GM04504 (cell line): ENCODE measurements at regions not wholly inside any gene's neighbourhood (a gene's known extent, or its start where the extent isn't known, plus 50 kb on each side); places are given as distances from the start of the nearest gene placed in this dataset.
"Not testable (repeated sequence)": the region's sequence is repeated elsewhere in the genome, so short reads cannot be mapped to it uniquely, and the experiment has no call there.

Experiments
- DNase-seq: peaks from one replicate; pipeline ENCODE4 v3.0.0-alpha.2; 2012; ENCODE audit warnings: low read depth

GRCh38 chr3:178099274-178099673 lies 437.0 kb upstream of the KCNMB2 start:
- DNase-seq: no peak

- DNase-seq: no peak
Measured at GRCh38 chr3:178099862-178100261, 436.4 kb upstream of the KCNMB2 start.

- no peak for DNase-seq
Measured at GRCh38 chr3:178100908-178101307, 435.3 kb upstream of the KCNMB2 start.

DNA sequence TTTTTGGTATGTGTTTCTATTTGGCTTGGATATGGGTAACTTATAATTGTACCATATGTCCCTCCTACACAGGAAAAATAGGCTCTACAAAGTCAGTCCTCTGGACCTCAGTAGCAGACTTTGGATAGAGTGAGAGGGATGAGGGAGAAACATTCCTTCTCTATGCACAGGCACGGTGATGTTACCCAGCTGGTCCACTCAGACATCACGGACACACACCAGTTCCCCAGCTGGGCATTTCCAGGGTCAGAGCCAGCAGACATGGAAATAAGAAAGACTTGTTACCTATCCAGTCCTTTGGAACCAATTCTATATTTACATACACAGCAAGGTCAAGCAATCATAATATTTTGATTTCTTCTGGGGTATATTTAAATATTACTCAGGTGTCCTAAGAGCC lies 433.1 kb upstream of the KCNMB2 start:
- DNase-seq: no peak

- DNase-seq: no peak
Measured at GRCh38 chr3:178107804-178108203, 428.4 kb upstream of the KCNMB2 start.

DNA sequence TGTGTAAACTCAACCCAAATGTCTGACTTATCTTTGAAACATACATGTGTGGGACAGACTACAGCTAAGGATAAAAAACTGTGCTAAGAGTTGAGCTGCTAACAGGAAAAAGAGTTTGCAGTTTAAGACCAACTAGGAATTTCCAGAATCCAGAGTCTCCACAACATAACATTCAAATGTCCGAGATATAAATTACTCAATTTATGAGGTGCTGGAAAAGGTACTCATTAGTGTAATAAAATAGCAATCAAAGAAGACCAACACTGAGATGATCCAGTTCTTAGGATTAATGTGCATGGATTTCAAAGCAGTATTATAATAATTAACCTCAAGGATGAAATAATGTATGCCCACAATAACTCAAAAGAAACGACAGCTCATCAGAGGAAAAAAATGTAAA lies 426.5 kb upstream of the KCNMB2 start:
- no peak for DNase-seq

DNA sequence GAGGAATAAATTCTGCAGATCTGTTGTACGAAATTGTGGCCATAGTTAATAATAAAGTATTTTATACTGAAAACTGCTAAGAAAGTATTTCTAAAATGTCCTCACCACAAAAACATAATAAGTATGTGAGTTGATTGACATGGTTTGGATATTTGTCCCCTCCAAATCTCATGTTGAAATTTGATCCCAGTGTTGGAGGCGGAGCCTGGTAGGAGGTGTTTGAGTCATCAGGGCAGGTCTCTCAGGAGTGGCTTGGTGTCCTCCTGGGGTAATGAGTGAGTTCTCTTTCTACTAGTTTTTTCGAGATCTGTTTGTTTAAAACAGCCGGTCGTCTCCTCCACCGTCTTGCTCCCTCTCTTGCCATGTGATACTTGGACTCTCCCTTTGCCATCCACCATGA lies 424.1 kb upstream of the KCNMB2 start:
- no peak for DNase-seq

DNA sequence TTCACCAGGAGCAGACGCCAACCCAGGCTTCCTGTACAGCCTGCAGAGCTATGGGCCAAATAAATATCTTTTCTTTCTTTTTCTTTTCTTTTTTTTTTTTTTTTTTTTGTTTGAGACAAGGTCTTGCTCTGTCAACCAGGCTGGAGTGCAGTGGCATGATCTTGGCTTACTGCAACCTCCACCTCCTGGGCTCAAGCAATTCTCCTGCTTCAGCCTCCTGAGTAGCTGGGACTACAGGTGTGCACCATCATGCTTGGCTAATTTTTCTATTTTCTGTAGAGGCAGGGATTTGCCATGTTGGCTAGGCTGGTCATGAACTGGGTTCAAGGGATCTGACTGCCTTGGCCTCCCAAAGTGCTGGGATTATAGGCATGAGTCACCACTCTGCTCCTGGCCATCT lies 423.7 kb upstream of the KCNMB2 start:
- DNase-seq: not testable (repeated sequence)

DNA sequence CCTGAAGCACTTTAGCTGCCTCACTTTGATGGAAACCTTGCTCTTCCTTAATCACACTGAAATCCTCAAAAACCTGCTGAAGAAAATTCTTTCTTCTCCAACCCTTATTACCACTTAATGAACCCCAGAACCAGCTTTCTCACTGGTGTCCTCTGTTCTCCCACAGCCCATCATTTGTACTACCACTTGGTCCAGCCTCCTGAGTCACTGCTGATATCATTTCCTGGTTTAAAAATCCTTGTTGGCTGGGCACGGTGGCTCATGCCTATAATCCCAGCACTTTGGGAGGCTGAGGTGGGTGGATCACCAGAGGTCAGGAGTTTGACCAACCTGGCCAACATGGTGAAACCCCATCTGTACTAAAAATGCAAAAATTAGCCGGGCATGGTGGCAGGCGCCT lies 418.6 kb upstream of the KCNMB2 start:
- no peak for DNase-seq

- peak; percentile 58 for DNase-seq
Measured at GRCh38 chr3:178119608-178120295, 416.5 kb upstream of the KCNMB2 start.

DNA sequence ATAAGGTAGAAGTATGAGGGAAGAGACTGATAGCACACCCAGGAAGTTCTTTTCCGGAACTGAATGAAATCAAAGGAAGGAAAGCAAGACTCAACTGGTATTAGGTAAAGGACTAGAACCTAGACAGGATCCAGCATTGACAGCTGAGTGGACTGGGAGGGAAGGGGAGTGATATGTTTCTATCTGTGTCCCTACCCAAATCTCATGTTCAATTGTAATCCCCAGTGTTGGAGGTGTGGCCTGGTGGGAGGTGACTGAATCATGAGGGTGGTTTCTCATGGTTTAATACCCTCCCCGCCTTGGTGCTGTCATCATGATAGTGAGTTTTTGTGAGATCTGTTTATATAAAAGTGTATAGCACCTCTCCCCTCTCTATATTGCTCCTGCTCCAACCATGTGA lies 415.9 kb upstream of the KCNMB2 start:
- DNase-seq: no peak

- DNase-seq: no peak
Measured at GRCh38 chr3:178126686-178127085, 409.6 kb upstream of the KCNMB2 start.

- DNase-seq: no peak
Measured at GRCh38 chr3:178127221-178127620, 409.0 kb upstream of the KCNMB2 start.

- no peak for DNase-seq
Measured at GRCh38 chr3:178129109-178129508, 407.1 kb upstream of the KCNMB2 start.

DNA sequence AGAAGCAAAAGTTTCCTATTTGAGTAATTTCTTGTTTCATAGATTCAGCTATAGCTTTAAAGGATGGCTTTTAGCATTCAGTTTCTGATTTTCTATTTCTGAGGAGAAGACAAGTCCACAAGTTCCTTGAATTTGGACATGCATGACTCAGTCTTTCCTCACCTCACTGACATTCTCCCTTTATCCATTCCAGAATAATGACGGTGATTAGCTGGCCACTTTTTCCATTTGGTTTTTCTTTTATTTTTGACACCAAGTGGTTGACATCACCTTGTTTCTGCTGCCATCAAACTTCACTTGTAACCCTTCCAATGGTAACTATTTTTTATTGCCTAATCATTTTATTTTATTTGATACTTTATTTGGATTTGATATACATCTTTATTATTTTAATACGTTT lies 404.4 kb upstream of the KCNMB2 start:
- DNase-seq: no peak

GRCh38 chr3:178137206-178137605 lies 399.0 kb upstream of the KCNMB2 start:
- DNase-seq: no peak

- DNase-seq: peak; percentile 15
Measured at GRCh38 chr3:178137831-178138230, 398.4 kb upstream of the KCNMB2 start.

DNA sequence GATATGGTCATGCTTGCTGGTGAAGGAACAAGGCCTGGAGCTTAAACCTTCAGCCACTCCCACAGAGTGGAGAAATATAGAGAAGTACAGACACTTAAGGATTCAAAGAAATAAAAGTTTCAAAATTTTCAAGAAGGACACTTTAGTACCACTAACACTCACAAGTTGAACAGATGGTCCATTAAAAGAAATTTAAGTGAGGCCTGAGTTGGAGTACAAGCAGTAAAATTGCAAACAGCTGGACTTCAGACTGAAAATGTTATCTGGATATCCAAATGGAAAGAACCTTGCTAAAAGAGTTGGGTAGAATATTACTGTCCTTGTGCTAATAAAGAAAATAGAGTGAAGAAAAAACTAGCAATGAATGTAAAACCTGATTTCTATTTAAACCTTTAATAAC lies 397.1 kb upstream of the KCNMB2 start:
- DNase-seq: no peak

DNA sequence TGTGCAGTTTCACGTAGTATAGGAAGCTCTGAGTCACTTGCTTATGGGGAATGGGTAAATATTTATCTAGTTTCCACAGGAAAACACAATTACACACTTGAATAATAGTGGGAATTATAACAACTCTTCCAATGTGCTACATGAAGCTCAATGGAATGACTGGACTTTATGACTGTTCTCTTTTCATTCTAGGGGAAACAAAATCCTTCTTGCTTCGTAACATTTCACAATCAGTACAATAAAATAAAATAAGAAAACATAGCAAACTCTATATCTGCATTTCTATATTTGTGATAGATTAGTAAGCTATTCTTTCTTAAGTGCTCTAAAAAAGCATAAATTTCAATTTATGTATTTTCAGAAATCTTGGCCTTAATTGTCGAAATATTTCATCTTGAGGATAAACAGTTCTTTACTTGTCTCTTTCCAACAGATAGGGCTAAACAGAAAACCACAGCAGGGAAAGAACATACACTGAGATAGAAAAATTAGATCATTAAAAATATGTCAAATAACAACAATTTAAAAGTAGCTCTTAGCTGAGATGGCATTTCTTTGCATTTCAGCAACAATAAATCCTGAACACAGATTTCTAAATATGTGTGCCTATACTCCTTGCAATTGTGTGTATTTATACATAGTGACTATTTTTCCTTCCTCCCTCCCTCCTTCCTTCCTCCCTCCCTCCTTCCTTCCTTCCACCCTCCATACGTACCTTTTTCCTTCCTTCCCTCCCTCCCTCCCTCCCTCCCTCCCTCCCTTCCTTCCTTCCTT lies 395.5 kb upstream of the KCNMB2 start:
- DNase-seq: no peak

DNA sequence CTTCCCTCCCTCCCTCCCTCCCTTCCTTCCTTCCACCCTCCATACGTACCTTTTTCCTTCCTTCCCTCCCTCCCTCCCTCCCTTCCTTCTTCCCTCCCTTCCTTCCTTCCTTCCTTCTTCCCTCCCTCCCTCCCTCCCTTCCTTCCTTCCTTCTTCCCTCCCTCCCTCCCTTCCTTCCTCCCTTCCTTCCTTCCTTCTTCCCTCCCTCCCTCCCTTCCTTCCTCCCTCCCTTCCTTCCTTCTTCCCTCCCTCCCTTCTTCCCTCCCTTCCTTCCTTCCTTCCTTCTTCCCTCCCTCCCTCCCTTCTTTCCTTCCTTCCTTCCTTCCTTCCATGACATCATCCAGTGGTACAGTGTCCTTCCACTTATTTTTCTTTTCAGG lies 394.9 kb upstream of the KCNMB2 start:
- not testable (repeated sequence) for DNase-seq

- DNase-seq: peak; percentile 24
Measured at GRCh38 chr3:178146406-178146831, 389.8 kb upstream of the KCNMB2 start.

- no peak for DNase-seq
Measured at GRCh38 chr3:178147001-178147400, 389.2 kb upstream of the KCNMB2 start.

DNA sequence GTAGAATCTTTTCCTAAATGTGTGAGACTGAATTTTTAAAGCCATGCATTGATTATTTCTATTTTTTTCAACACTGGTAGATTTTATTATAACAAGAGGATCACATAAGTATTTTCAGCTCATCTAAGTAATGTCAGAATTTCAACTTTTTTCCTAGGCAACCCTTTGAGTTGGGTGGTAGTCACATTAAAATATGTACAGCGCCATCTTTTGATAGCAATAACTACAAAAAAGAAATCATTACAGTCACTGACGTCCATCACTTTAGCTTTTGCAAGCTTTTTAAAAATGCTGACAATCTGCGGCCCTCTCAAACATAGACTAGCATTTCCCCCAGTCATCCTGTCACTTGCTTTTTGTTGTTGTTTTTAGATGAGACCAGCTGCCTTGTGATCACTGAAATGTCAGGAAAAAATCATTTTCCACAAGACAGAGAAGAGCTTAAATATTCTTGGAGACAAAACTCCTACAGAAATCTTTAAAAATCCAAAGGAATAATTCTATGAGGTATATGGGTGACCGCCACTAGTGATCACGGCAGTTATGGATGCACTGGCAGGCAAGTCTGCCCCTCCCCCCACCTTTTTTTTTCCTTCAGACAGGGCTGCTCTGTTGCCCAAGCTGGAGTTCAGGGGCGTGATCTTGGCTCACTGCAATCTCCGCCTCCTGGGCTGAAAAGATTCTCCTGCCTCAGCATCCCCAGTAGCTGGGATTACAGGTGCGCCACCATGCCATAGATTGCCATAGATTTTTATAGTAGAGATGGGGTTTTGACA lies 384.0 kb upstream of the KCNMB2 start:
- DNase-seq: no peak
